Activated T-helper 1 cell treated with anti-CD3 and anti-CD28 coated beads, Interleukin-12 subunit alpha, Interleukin-12 subunit beta, Interleukin-2, Interleukin-4 antibody, amounts not matched to agents 30 ng/mL and 10 ng/mL and 1 ng/mL, durations not matched to agents 14 hours and 24 hours and 36 hours (primary cell): ENCODE measurements at regions not wholly inside any gene's neighbourhood (a gene's known extent, or its start where the extent isn't known, plus 50 kb on each side); places are given as distances from the start of the nearest gene placed in this dataset.
"Not testable (repeated sequence)": the region's sequence is repeated elsewhere in the genome, so short reads cannot be mapped to it uniquely, and the experiment has no call there.

Source experiments
- DNase-seq: peaks from one replicate; pipeline ENCODE4 v3.0.0; 2021; ENCODE audit warnings: low spot score
- H3K27ac Mint-ChIP-seq: one replicate; pipeline ENCODE4 v1.8.0; 2021; ENCODE audit warnings: mild to moderate bottlenecking, mixed read lengths
- H3K27me3 Mint-ChIP-seq: one replicate; pipeline ENCODE4 v1.8.0; 2022; ENCODE audit warnings: mild to moderate bottlenecking, moderate library complexity, mixed read lengths; ENCODE audit not compliant: insufficient read depth
- H3K36me3 Mint-ChIP-seq: one replicate; pipeline ENCODE4 v1.8.0; 2021; ENCODE audit warnings: low read depth, mixed read lengths
- H3K4me1 Mint-ChIP-seq: one replicate; pipeline ENCODE4 v1.8.0; 2021; ENCODE audit warnings: low read depth, mixed read lengths
- H3K4me3 Mint-ChIP-seq: one replicate; pipeline ENCODE4 v1.8.0; 2021; ENCODE audit warnings: mild to moderate bottlenecking, moderate library complexity, mixed read lengths
- H3K9me3 Mint-ChIP-seq: one replicate; pipeline ENCODE4 v1.8.0; 2021; ENCODE audit warnings: mixed read lengths
- intact Hi-C: fragments of 100-400 bp; cut with micrococcal nuclease; formaldehyde crosslinking; loops from one replicate; pipeline ENCODE4 v1.15.1; 2024

DNA sequence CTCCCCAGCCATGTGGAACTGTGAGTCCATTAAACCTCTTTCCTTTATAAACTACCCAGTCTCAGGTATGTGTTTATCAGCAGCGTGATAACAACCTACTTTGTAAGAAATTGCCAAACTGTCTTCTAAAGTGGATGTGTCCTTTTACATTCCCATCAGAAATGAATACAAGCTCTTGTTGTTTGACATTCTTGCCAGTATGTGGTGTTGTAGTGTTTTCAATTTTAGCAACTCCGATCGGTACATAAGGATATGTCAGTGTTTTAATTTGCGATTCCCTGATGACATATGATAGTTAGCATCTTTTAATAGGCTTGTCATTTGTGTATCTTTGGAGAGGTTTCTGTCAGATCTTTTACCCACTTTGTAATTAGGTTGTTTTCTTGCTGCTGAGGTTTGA lies 1156.3 kb upstream of the CRIM1 start:
- intact Hi-C loops, result no loop called here
- Mint-ChIP-seq H3K36me3 (no peaks in the 10 kb centered on the region), H3K4me1 (no peaks in the 10 kb centered on the region), H3K27me3 (no peaks in the 10 kb centered on the region), H3K27ac (no peak overlapping the region), H3K4me3 (no peak overlapping the region), H3K9me3 (peaks cover 12% of the 10 kb centered on the region)
- DNase-seq, result no peak

DNA sequence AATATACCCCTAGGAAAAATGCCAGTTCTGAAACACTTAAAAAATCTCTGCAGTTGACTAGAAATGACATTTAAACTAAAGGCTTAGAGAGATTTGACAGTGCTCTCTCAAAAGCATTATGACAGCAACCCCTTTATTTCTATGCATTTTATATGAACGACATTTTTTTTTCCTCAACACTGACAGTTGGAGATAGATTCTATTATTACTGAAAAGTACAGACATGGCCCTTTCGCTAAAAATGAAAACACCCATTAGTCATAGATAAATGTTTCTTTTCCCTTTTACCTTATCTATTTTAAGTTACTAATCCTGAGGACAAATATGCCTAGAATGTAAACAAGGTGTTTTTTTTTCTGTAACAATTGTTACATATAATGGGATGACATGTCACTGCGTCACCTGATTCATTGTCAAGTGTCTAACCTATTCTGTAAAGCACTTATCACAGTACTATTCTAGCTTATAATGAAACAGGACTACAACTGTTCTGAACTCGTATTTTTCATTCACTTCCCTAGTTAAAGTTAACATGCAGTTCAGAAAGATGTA lies 1169.6 kb upstream of the CRIM1 start:
- Mint-ChIP-seq H3K9me3 (peaks cover 2% of the 10 kb centered on the region), H3K36me3 (no peaks in the 10 kb centered on the region), H3K27me3 (no peaks in the 10 kb centered on the region), H3K27ac (no peak overlapping the region), H3K4me1 (no peaks in the 10 kb centered on the region), H3K4me3 (no peak overlapping the region)
- intact Hi-C loops, result no loop called here
- no peak for DNase-seq

DNA sequence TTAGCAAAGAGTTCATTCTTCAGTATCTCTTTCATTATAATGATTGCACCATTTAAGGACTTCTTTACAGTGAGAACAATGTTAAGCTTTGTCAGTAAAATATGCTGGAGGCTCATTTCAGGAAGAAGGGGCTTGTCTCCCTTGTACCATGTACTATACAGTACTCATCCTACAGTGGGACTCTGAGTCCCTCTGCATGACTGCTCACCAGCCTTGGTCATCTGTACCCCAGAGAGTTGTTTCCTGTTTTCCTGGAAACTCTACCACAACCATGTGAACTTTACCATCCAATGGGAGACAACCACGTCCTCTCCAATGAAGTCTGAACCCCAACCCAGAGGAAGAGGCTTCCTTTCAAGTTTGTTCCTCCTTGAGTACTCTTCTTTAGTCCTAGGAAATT lies 1171.1 kb upstream of the CRIM1 start:
- H3K4me1 Mint-ChIP-seq, result no peaks in the 10 kb centered on the region
- DNase-seq, result no peak
- H3K36me3 Mint-ChIP-seq, result no peaks in the 10 kb centered on the region
- H3K27ac Mint-ChIP-seq, result no peak overlapping the region
- no peaks in the 10 kb centered on the region for H3K9me3 Mint-ChIP-seq
- no peaks in the 10 kb centered on the region for H3K27me3 Mint-ChIP-seq
- intact Hi-C loops, result no loop called here
- H3K4me3 Mint-ChIP-seq, result no peak overlapping the region

DNA sequence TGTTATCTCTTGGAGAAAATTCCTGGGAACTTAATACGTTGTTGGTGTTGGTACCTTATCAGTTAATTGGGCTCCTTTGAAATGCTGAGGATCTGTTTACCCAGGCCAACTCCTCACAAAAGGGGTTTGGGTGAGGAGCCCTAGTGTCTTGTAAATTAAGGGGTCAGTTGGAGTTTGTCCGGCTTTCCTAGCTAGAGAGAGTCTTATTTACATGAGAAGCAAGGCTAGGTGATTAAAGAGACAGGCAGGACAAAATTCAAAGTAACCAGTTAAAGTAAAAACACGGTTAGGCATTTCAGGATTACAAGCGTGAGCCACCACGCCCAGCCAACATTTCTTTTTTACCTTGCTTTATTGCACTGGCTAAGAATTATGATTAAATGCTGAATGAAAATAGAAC lies 1178.9 kb upstream of the CRIM1 start:
- H3K9me3 Mint-ChIP-seq, intact Hi-C loops, H3K36me3 Mint-ChIP-seq, H3K4me3 Mint-ChIP-seq, H3K4me1 Mint-ChIP-seq, H3K27me3 Mint-ChIP-seq, DNase-seq, H3K27ac Mint-ChIP-seq: not testable (repeated sequence)

DNA sequence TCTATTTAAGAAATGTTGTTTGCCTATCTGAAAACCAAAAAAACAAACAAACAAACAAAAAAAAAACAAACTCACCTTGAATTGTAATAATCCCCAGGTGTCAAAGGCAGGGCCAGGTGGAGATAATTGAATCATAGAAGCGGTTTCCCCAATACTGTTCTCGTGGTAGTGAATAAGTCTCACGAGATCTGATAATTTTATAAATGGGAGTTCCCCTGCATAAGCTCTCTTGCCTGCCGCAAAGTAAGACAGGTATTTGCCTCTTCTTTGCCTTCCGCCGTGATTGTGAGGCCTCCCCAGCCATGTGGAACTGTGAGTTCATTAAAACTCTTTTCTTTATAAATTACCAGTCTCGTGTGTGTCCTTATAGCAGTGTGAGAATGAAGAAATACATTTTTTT lies 1180.7 kb upstream of the CRIM1 start:
- Mint-ChIP-seq H3K27me3 (no peaks in the 10 kb centered on the region), H3K36me3 (no peaks in the 10 kb centered on the region), H3K4me3 (no peak overlapping the region), H3K9me3 (no peaks in the 10 kb centered on the region), H3K27ac (no peak overlapping the region), H3K4me1 (no peaks in the 10 kb centered on the region)
- no peak for DNase-seq
- intact Hi-C loops, result no loop called here

DNA sequence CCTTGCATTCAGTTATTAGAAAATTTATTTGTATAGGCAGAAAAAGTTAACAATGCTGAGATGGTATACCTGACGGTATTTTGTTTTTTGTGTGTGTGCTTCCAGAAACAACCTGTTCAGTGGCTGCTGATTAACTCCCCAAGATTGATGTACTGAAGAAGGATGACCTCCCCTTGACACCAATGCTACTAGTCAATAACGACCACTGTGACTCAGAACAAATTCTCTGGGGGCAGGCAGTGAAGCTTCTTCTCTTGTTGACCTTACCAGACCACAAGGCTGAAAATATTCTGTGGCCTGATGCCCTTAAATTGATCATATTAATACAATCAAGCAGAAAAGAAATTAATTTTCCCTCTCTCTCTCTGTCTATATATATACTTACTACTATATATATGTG lies 1182.9 kb upstream of the CRIM1 start:
- H3K9me3 Mint-ChIP-seq, result no peaks in the 10 kb centered on the region
- H3K27me3 Mint-ChIP-seq, result no peaks in the 10 kb centered on the region
- no peak overlapping the region for H3K27ac Mint-ChIP-seq
- H3K4me3 Mint-ChIP-seq, result no peak overlapping the region
- intact Hi-C loops, result no loop called here
- H3K36me3 Mint-ChIP-seq, result no peaks in the 10 kb centered on the region
- no peak for DNase-seq
- no peaks in the 10 kb centered on the region for H3K4me1 Mint-ChIP-seq

DNA sequence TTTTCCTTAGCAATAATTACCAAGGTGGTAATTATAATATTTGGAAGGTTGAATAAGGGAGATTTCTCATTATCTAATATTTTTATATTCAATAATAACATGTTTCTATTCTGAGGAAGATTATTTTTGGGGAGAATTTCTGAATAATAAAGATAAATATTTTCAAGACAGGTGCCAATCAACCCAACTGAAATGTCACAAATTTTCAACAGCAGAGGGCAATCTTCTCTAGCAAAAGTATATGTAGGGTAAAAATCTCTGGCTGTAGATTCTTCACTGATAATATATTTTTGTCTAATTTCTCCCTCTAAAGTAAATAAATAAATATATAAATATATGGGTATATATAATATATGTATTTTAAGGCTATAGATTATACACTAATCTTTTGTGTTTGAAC lies 1187.2 kb upstream of the CRIM1 start:
- Mint-ChIP-seq H3K36me3 (no peaks in the 10 kb centered on the region), H3K27me3 (no peaks in the 10 kb centered on the region), H3K4me3 (no peak overlapping the region), H3K9me3 (no peaks in the 10 kb centered on the region), H3K4me1 (no peaks in the 10 kb centered on the region), H3K27ac (no peak overlapping the region)
- intact Hi-C loops, result no loop called here
- DNase-seq, result no peak

DNA sequence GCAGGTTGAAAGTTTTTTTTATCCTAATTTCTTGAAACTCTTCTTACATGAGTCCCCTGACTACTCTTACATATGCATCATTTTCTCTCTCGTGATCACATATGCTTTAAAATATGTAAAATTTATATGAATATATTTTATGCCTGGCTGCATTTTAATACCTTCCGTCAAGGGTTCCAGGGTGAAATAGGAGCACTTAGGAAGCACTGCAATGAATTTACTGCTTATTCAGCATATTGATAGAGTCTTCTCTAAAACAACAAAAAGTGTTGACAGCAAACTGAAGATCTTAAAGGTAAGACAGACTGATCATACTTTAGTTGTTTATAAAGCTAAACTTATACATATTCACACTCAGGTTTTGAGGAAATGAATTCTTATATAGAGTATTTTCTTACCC lies 1191.6 kb upstream of the CRIM1 start:
- Mint-ChIP-seq H3K4me1 (no peaks in the 10 kb centered on the region), H3K27ac (no peak overlapping the region), H3K9me3 (no peaks in the 10 kb centered on the region), H3K4me3 (no peak overlapping the region), H3K36me3 (no peaks in the 10 kb centered on the region), H3K27me3 (no peaks in the 10 kb centered on the region)
- DNase-seq, result no peak
- intact Hi-C loops, result no loop called here

DNA sequence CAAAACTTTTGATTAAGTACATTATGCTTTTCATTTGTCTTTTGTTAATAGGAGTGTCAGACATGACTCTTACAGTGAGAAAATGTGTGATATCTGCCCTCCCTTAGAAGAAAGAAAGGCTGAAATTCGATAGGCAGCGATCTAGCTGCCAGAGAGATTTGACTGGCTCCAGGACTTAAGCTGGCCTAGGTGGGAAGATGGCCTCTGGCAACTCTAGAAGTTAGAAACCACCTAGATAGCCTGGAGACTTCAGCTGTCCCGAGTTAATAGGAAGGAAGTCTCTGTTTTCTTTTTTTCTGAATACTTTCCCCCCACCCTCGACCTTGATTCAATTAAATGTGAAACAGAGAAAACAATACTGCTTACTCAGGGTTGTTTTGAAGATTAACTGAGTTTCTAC lies 1194.7 kb upstream of the CRIM1 start:
- no peaks in the 10 kb centered on the region for H3K9me3 Mint-ChIP-seq
- no peaks in the 10 kb centered on the region for H3K27me3 Mint-ChIP-seq
- no peaks in the 10 kb centered on the region for H3K4me1 Mint-ChIP-seq
- no peak overlapping the region for H3K27ac Mint-ChIP-seq
- DNase-seq, result no peak
- H3K36me3 Mint-ChIP-seq, result no peaks in the 10 kb centered on the region
- H3K4me3 Mint-ChIP-seq, result no peak overlapping the region
- intact Hi-C loops, result no loop called here

DNA sequence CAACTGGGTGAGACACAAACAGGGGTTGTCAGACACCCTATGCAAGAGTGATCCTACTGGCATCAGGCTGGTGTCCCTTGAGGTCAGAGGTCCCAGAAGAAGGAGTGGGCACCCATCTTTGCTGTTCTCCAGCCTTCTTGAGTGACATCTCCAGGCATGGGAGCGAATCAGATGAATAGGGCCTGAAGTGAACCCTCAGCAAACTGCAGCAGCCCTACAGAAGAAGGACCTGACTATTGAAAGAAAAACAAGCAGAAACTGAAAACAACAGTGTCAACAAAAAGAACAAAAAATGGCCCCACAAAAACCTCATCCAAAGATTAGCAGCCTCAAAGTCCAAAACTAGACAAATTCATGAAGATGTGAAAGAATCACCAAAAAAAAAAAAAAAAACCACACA lies 1229.7 kb upstream of the CRIM1 start:
- H3K27ac Mint-ChIP-seq, result no peak overlapping the region
- intact Hi-C loops, result no loop called here
- H3K4me1 Mint-ChIP-seq, result no peaks in the 10 kb centered on the region
- H3K9me3 Mint-ChIP-seq, result no peaks in the 10 kb centered on the region
- no peaks in the 10 kb centered on the region for H3K27me3 Mint-ChIP-seq
- no peak overlapping the region for H3K4me3 Mint-ChIP-seq
- DNase-seq, result no peak
- no peaks in the 10 kb centered on the region for H3K36me3 Mint-ChIP-seq

DNA sequence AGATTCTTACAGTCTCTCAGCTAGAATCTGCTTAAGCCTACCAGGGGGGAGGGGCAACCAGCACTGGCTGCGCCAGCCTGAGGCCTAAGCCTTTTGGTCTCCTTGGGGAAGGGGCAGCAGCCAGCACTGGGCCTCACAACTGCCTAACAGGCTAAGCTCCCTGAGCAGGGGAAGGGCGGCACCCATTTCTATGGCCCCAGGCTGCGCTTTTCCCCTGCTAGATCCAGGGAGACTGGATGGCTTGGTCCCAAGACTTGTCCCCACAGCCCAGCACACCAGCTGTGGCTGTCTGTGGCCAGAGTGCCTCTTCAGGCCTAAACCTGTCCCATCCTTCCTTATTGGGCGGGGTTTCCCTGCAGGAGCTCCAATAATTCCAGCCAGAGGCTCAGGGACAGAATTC lies 1230.3 kb upstream of the CRIM1 start:
- H3K27me3 Mint-ChIP-seq, result no peaks in the 10 kb centered on the region
- no peaks in the 10 kb centered on the region for H3K36me3 Mint-ChIP-seq
- H3K9me3 Mint-ChIP-seq, result no peaks in the 10 kb centered on the region
- intact Hi-C loops, result no loop called here
- no peaks in the 10 kb centered on the region for H3K4me1 Mint-ChIP-seq
- DNase-seq, result no peak
- H3K27ac Mint-ChIP-seq, result no peak overlapping the region
- no peak overlapping the region for H3K4me3 Mint-ChIP-seq

DNA sequence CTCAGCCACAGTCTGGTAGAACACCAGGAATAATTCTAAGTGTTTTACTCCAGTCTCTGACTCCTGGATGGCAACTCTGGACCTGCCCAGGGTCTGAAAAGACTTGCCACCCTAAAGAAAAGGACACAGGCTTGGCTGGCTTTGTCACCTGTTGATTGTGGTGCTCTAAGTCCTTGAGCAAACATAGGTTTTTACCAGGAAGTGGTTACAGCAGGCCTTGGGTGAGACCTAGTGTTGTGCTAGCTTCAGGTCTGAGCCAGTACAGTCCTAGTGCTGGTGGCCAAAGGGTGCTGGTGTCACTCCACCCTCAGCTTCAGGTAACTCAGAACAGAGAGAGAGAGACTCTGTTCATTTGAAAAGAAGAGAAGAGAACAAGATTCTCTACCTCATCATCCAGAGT lies 1239.4 kb upstream of the CRIM1 start:
- no peak for DNase-seq
- Mint-ChIP-seq H3K4me1 (no peaks in the 10 kb centered on the region), H3K36me3 (no peaks in the 10 kb centered on the region), H3K9me3 (no peaks in the 10 kb centered on the region), H3K27me3 (no peaks in the 10 kb centered on the region), H3K4me3 (no peak overlapping the region), H3K27ac (no peak overlapping the region)
- intact Hi-C loops, result no loop called here

DNA sequence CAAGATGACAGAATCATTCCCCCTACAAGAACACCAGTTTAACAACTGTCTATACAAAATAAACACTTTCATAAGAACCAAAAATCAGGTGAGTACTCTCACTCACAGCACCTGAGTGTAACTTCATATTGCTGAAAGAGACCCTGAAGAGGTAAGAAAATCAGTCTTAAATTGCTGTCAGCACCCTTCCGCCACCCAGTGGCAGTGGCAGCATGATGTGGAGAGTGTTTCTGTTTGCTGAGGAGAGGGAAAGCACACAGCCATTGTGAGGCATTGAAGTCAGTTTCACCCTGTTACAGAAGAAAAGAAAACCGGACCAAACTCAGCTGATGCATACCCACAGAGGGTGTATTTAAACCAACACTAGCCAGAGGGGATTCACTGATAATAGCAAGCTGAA lies 1240.8 kb upstream of the CRIM1 start:
- Mint-ChIP-seq H3K4me1 (no peaks in the 10 kb centered on the region), H3K27me3 (no peaks in the 10 kb centered on the region), H3K27ac (no peak overlapping the region), H3K9me3 (no peaks in the 10 kb centered on the region), H3K36me3 (no peaks in the 10 kb centered on the region), H3K4me3 (no peak overlapping the region)
- intact Hi-C loops, result no loop called here
- DNase-seq, result no peak

DNA sequence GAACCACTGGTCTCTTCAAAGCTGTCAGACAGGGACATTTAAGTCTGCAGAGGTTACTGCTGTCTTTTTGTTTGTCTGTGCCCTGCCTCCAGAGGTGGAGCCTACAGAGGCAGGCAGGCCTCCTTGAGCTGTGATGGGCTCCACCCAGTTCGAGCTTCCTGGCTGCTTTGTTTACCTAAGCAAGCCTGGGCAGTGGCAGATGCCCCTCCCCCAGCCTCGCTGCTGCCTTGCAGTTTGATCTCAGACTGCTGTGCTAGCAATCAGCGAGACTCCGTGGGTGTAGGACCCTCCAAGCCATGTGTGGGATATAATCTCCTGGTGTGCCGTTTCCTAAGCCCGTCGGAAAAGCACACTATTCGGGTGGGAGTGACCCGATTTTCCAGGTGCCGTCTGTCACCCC lies 1243.2 kb upstream of the CRIM1 start:
- H3K9me3 Mint-ChIP-seq, intact Hi-C loops, H3K4me3 Mint-ChIP-seq, H3K36me3 Mint-ChIP-seq, H3K27me3 Mint-ChIP-seq, H3K27ac Mint-ChIP-seq, H3K4me1 Mint-ChIP-seq, DNase-seq: not testable (repeated sequence)
